ENCODE measurements at regions not wholly inside any gene's neighbourhood (a gene's known extent, or its start where the extent isn't known, plus 50 kb on each side); places are given as distances from the start of the nearest gene placed in this dataset.
"Not testable (repeated sequence)": the region's sequence is repeated elsewhere in the genome, so short reads cannot be mapped to it uniquely, and the experiment has no call there.

DNA sequence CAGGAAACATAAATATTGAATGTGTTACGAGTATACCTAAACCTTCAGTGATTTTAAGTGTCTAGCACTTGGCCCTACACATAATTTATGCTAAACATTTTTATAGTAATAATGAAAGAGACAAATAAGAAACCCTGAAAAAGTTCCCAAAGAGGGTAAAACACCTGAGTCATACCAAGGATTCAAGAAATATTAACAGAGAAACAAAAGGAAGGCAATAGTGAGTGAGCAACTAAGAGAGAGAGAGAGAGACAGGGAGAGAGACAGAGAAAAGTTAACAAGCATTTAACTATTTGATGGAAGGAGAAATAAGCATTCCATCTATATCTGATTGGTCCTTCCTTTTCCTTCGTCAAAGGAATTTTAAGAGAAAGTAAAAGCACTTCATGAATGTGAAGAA lies 743.6 kb upstream of the POU3F4 start:
- DNase-seq (ENCODE audit: low spot score), result no peak
- no peak overlapping the region for H3K27ac Mint-ChIP-seq (ENCODE audit: unreplicated experiment)
- H3K9me3 Mint-ChIP-seq (ENCODE audit: unreplicated experiment), result no peaks in the 10 kb centered on the region
- no peaks in the 10 kb centered on the region for H3K27me3 Mint-ChIP-seq (ENCODE audit: unreplicated experiment)
- no peaks in the 10 kb centered on the region for H3K4me1 Mint-ChIP-seq (ENCODE audit: unreplicated experiment)
- H3K4me3 Mint-ChIP-seq (ENCODE audit: unreplicated experiment), result no peak overlapping the region
- H3K36me3 Mint-ChIP-seq (ENCODE audit: low read depth, unreplicated experiment), result no peaks in the 10 kb centered on the region
- TF ChIP-seq, protein P1, sequence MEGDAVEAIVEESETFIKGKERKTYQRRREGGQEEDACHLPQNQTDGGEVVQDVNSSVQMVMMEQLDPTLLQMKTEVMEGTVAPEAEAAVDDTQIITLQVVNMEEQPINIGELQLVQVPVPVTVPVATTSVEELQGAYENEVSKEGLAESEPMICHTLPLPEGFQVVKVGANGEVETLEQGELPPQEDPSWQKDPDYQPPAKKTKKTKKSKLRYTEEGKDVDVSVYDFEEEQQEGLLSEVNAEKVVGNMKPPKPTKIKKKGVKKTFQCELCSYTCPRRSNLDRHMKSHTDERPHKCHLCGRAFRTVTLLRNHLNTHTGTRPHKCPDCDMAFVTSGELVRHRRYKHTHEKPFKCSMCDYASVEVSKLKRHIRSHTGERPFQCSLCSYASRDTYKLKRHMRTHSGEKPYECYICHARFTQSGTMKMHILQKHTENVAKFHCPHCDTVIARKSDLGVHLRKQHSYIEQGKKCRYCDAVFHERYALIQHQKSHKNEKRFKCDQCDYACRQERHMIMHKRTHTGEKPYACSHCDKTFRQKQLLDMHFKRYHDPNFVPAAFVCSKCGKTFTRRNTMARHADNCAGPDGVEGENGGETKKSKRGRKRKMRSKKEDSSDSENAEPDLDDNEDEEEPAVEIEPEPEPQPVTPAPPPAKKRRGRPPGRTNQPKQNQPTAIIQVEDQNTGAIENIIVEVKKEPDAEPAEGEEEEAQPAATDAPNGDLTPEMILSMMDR (IDR thresholded peaks at IDR 0.05; ENCODE audit: unreplicated experiment), result no peak

DNA sequence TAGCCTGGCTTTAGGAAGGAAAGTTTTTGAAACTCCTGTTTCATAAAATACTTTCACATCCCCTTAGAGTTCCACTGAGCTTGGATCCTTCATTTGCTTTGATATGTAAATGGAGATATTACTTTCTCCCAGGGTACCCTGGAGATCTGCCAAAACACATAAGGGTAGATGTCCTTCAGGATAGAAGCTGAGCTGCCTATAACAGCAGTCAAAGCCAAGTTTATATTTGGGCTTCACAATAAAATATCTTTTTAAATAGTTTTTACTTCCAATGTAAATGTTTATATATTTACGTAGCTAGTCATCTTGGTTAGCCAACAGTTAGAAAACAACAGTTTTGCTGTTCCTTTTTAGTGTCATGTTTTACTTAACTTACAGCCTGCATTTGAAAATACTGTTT lies 742.3 kb upstream of the POU3F4 start:
- no peak overlapping the region for H3K4me3 Mint-ChIP-seq (ENCODE audit: unreplicated experiment)
- no peaks in the 10 kb centered on the region for H3K27me3 Mint-ChIP-seq (ENCODE audit: unreplicated experiment)
- H3K36me3 Mint-ChIP-seq (ENCODE audit: low read depth, unreplicated experiment), result no peaks in the 10 kb centered on the region
- DNase-seq (ENCODE audit: low spot score), result no peak
- H3K9me3 Mint-ChIP-seq (ENCODE audit: unreplicated experiment), result no peaks in the 10 kb centered on the region
- H3K4me1 Mint-ChIP-seq (ENCODE audit: unreplicated experiment), result no peaks in the 10 kb centered on the region
- no peak overlapping the region for H3K27ac Mint-ChIP-seq (ENCODE audit: unreplicated experiment)
- TF ChIP-seq, protein P1 (IDR thresholded peaks at IDR 0.05; ENCODE audit: unreplicated experiment), result no peak

GRCh38 chrX:82775426-82775825 lies 732.7 kb upstream of the POU3F4 start:
- DNase-seq (ENCODE audit: low spot score), result no peak
- no peak overlapping the region for H3K4me3 Mint-ChIP-seq (ENCODE audit: unreplicated experiment)
- H3K9me3 Mint-ChIP-seq (ENCODE audit: unreplicated experiment), result no peaks in the 10 kb centered on the region
- no peaks in the 10 kb centered on the region for H3K4me1 Mint-ChIP-seq (ENCODE audit: unreplicated experiment)
- TF ChIP-seq, protein P1 (IDR thresholded peaks at IDR 0.05; ENCODE audit: unreplicated experiment), result no peak
- no peak overlapping the region for H3K27ac Mint-ChIP-seq (ENCODE audit: unreplicated experiment)
- no peaks in the 10 kb centered on the region for H3K36me3 Mint-ChIP-seq (ENCODE audit: low read depth, unreplicated experiment)
- H3K27me3 Mint-ChIP-seq (ENCODE audit: unreplicated experiment), result no peaks in the 10 kb centered on the region

GRCh38 chrX:82782014-82782413 lies 726.1 kb upstream of the POU3F4 start:
- Mint-ChIP-seq H3K27me3 (ENCODE audit: unreplicated experiment) (no peaks in the 10 kb centered on the region), H3K4me1 (ENCODE audit: unreplicated experiment) (no peaks in the 10 kb centered on the region), H3K27ac (ENCODE audit: unreplicated experiment) (no peak overlapping the region), H3K36me3 (ENCODE audit: low read depth, unreplicated experiment) (no peaks in the 10 kb centered on the region), H3K4me3 (ENCODE audit: unreplicated experiment) (no peak overlapping the region), H3K9me3 (ENCODE audit: unreplicated experiment) (peaks cover 4% of the 10 kb centered on the region)
- DNase-seq (ENCODE audit: low spot score), result no peak
- TF ChIP-seq, protein P1 (IDR thresholded peaks at IDR 0.05; ENCODE audit: unreplicated experiment), result no peak

- H3K4me3 Mint-ChIP-seq (ENCODE audit: unreplicated experiment); H3K4me1 Mint-ChIP-seq (ENCODE audit: unreplicated experiment); H3K27me3 Mint-ChIP-seq (ENCODE audit: unreplicated experiment); H3K9me3 Mint-ChIP-seq (ENCODE audit: unreplicated experiment); DNase-seq (ENCODE audit: low spot score); H3K27ac Mint-ChIP-seq (ENCODE audit: unreplicated experiment); H3K36me3 Mint-ChIP-seq (ENCODE audit: low read depth, unreplicated experiment): not testable (repeated sequence)
Observed at GRCh38 chrX:82812902-82813301, 695.2 kb upstream of the POU3F4 start.

DNA sequence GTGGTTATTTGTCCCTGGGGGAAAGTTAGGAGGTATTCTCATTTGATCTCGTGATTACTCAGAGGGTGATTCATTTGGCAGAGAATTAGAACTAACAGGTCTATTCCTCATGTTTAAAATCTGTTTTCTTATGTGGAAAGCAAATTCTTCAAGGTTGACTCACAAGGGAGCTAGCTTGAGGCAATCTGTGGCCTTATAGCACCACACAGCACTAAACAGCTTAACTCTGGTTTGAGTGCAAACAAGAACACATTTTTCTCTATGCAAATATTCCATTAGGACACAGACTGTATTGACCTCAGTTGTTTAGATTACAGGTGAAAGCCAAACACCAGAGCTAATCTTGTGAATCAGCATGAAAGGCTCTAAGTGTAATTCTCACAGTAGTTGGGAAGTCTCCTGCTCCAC lies 694.4 kb upstream of the POU3F4 start:
- TF ChIP-seq, protein P1 (IDR thresholded peaks at IDR 0.05; ENCODE audit: unreplicated experiment), result no peak
- Mint-ChIP-seq H3K27ac (ENCODE audit: unreplicated experiment) (no peak overlapping the region), H3K27me3 (ENCODE audit: unreplicated experiment) (no peaks in the 10 kb centered on the region), H3K9me3 (ENCODE audit: unreplicated experiment) (no peaks in the 10 kb centered on the region), H3K4me1 (ENCODE audit: unreplicated experiment) (no peaks in the 10 kb centered on the region), H3K36me3 (ENCODE audit: low read depth, unreplicated experiment) (no peaks in the 10 kb centered on the region), H3K4me3 (ENCODE audit: unreplicated experiment) (no peak overlapping the region)
- DNase-seq (ENCODE audit: low spot score), result no peak
